ENCODE measurements at regions not wholly inside any gene's neighbourhood (a gene's known extent, or its start where the extent isn't known, plus 50 kb on each side); places are given as distances from the start of the nearest gene placed in this dataset.
A peak's percentile ranks its signal among the peaks of the same experiment; 100 is the strongest.
"Not testable (repeated sequence)": the region's sequence is repeated elsewhere in the genome, so short reads cannot be mapped to it uniquely, and the experiment has no call there.

GRCh38 chrX:55813150-55813549 is 95.6 kb downstream of the RRAGB start:
- no peak for DNase-seq

GRCh38 chrX:55815546-55815945 is 98.0 kb downstream of the RRAGB start:
- DNase-seq: no peak

- no peak for DNase-seq
Measured at GRCh38 chrX:55816023-55816422, 98.5 kb downstream of the RRAGB start.

DNA sequence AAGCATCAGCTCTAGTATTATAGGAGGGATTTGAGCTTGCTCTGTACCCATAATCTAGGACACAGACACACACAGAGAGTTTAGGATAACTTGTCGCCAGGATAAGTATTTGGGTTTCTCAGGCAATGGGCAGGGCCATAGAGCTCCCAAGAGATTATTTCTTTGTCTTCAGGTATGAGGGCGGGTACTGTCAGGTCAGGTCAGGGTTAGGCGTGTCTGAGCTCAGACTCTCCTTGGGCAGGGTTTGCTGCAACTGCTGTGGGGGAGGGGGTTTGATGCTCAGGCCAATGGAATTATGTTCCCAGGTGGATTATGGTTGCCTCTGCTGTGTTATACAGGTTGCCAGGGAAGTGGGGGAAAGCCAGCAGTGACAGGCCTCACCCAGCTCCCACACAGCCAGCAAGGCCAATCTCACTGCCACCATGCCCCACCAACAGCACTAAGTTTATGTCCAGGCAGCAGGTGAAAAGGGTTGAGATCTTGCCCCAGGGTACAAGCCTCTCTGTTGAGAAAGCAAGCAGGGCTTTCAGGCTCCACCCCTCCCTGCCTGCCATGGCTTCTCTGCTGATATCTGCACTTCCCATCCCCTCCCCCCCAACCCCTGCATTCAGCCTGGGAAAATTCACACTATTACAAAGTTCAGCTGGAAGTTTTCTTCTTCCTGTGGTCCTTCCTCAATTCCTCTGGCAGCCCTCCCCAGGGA is 101.3 kb downstream of the RRAGB start:
- DNase-seq: no peak

DNA sequence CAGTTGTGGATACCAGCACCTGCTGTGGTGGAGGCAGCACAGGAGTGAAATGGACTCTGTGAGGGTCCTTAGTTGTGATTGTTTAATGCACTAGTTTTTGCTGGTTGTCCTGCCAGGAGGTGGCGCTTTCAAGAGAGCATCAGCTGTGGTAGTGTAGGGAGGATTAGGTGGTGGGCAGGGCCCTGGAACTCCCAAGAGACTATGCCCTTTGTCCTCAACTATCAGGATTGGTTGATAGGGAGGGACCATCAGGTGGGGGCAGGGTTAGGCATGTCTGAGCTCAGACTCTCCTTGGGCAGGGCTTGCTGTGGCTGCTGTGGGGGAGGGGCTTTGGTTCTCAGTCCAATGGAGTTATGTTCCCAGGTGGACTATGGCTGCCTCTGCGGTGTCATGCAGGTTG is 121.9 kb downstream of the RRAGB start:
- no peak for DNase-seq

DNA sequence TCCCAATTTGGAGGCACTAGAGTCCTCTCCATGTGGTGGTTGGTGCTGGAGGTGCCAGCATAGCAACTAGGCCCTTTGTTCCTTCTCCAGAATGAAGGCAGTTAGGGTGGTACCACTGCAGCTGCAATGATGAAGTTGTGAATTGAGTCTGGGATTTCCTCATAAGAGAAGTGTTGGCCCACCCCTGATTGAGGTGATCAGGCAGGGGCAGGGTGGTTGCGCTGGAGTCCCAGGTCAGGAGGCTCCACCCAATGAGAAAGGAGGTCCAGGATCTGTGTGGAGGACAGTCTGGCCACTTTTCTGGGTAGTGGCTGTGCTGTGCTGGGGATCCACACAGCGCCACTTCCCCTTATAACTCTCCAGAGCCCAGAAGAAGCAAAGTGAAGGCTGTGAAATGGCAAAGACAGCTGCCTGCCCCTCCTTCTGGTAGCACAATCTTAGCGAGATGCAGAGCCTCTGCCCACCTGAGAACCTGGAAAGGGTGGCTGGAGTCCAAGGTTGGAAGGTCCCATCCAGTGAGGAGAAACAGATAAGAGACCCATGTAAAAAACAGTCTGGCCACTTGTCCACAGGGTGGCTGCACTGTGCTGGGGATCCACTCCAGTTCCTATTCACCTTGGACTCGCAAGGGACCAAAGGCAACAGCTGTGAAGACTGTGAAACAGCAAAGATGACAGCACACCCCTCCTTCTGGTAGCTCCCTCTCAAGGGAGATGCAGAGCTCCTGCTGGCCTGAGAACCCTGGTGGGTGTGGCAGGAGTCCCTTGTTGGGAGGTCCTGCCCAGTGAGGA is 124.6 kb downstream of the RRAGB start:
- no peak for DNase-seq

DNA sequence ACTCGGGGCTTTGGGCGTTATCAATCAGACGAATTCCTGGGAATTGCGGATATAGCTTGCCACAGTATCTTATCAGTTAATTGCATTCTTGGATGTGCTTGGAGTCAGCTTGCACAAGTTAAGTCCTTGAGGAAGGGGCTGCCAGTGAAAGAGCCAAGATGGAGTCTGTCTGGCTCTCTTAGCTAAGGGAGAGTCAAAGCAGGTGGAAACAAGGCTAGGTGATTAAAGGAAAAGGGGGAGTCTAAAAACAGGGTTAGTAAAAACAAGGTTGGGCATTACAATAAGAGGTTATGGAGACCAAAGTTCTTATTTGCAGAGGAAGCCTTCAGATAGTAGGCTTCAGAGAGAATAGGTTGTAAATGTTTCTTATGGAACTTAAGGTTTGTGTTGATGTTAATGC is 149.2 kb downstream of the RRAGB start:
- not testable (repeated sequence) for DNase-seq

- DNase-seq: no peak
Measured at GRCh38 chrX:55867181-55867651, 149.7 kb downstream of the RRAGB start.

DNA sequence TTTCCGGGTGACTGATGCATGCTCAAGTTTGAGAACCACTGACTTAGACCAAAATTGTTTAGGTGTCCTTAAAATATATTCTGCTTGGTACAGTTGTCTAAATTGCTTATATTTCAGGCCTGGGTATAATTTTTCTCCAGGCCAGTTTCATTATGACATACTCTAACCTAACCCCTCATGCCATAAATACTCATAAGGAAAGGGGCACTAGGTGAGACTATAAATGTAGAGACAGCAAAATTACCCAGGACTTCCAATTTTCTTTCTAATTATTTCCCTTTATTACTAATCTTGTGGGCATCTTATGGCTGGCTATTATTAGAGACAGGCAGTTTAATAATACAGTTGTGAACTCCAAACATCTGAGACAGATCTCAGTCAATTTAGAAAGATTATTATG is 150.2 kb downstream of the RRAGB start:
- no peak for DNase-seq

- DNase-seq: no peak
Measured at GRCh38 chrX:55874807-55875206, 157.3 kb downstream of the RRAGB start.

DNA sequence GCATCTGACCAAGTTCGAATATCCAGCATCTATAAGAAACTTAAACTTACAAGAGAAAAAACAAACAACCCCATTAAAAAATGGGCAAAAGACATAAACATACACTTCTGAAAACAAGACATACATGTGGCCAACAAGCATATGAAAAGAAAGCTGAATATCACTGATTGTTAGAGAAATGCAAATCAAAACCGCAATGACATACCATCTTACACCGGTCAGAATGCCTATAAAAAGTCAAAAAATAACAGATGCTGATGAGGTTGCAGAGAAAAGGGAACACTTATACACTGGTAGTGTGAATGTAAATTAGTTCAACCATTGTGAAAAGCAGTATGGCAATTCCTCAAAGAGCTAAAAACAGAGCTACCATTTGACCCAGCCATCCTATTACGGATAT is 166.0 kb downstream of the RRAGB start:
- DNase-seq: not testable (repeated sequence)

- peak; percentile 18 to 20 for DNase-seq
Measured at GRCh38 chrX:55907968-55908607, 190.5 kb downstream of the RRAGB start.

DNA sequence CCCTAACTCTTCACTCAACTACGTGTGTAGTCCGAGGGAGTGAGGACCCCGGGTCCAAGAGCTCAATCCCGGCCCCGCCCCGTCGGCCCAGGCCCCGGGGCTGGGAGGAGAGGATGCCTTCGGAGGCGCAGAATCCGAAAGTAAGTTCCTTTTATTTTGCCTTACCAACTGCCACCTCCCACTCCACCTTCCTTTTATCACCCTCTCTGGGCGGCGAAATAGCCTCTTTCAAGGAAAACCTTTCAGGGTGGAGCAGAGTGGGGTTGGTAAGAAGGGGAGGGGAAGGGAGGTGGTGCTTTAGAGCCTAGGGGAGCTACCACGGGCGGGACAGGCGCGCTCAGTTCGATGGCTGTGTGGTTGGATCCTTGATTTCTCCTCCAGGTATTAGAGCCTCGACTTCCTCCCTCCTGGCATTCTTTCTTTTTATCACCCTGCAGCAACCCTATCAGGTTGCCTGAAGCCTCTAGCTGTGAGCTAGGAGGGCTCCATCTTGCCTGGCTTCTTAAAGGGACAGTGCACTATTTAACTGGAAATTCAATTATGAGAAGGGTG is 191.2 kb downstream of the RRAGB start:
- no peak for DNase-seq

DNA sequence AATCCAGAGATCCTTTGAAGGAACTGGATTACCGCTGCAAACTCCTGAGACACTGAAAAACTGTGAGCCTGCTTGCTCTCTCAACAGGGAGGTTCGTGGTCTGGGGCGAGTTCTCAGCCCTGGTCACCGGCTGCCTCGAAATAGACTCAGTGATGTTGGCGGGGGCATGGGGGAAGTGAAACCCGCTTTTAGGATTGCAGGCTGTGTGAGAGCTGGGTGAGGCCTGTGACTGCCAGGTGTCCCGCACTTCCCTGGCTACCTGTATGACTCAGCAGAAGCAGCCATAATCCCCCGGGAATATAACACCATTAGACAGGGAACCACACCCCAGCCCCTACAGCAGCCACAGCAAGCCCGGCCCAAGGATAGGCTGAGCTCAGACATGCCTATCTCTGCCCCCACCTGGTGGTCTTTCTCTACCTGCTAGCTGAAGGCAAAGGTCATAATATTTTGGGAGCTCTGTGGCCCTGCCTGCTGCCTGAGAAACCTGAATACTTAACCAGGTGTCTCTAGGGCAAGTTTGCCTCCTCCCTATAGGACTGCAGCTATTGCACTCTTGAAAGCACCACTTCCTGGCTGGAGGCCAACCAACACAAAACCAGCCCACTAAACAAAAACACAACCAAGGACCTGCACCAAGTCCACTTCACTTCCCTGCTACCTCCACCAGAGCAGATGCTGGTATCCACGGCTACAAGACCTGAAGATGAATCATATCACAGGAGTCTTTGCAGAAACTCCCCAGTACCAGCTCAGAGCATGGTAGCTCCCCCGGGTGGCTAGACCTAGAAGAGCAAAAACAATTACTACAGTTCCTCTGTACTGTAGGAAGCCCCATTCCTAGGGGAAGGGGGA is 202.0 kb downstream of the RRAGB start:
- DNase-seq: no peak

- DNase-seq: no peak
Measured at GRCh38 chrX:55924574-55924973, 207.0 kb downstream of the RRAGB start.

DNA sequence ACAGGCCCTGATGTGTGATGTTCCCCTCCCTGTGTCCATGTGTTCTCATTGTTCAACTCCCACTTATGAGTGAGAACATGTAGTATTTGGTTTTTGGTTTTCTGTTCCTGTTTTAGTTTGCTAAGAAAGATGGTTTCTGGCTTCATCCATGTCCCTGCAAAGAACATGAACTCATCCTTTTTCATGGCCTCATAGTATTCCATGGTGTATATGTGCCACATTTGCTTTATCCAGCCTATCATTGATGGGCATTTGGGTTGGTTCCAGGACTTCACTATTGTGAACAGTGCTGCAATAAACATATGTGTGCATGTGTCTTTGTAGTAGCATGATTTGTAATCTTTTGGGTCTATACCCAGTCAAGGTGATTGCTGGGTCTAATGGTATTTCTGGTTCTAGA is 211.0 kb downstream of the RRAGB start:
- not testable (repeated sequence) for DNase-seq

Data from activated CD4-positive, alpha-beta T cell treated with anti-CD3 and anti-CD28 coated beads, Interleukin-2, amount 50 U/mL, for 4 hours (primary cell).